ENCODE measurements at regions not wholly inside any gene's neighbourhood (a gene's known extent, or its start where the extent isn't known, plus 50 kb on each side); places are given as distances from the start of the nearest gene placed in this dataset.

- no peaks in the 10 kb centered on the region for H3K4me1 ChIP-seq
- H3K9me3 ChIP-seq = no peaks in the 10 kb centered on the region
- ATAC-seq (no peak), DNase-seq (no peak)
- intact Hi-C loops (cut with DNase I) = no loop called here
- TF ChIP-seq POLR2A (IDR thresholded peaks at IDR 0.05) (no peak), CTCF (IDR thresholded peaks at IDR 0.05) (no peak)
- no peak overlapping the region for H3K27ac ChIP-seq
- no peaks in the 10 kb centered on the region for H3K36me3 ChIP-seq
- no peak overlapping the region for H3K4me3 ChIP-seq
- no peaks in the 10 kb centered on the region for H3K27me3 ChIP-seq
- 63% methylated on average over 7 of the region's 7 CpGs for WGBS (ENCODE audit: insufficient coverage, low coverage, low lambda C conversion rate, missing lambda C conversion rate)
Measured at GRCh38 chr5:4945296-4945695, 194.8 kb upstream of the ADAMTS16 start.

GRCh38 chr5:4947106-4947505, 193.0 kb upstream of the ADAMTS16 start:
- no peaks in the 10 kb centered on the region for H3K9me3 ChIP-seq
- H3K27ac ChIP-seq = no peak overlapping the region
- 73% methylated on average over 1 of the region's 1 CpG for WGBS (ENCODE audit: insufficient coverage, low coverage, low lambda C conversion rate, missing lambda C conversion rate)
- DNase-seq (no peak), ATAC-seq (no peak)
- no peaks in the 10 kb centered on the region for H3K36me3 ChIP-seq
- H3K4me3 ChIP-seq = no peak overlapping the region
- H3K27me3 ChIP-seq = no peaks in the 10 kb centered on the region
- TF ChIP-seq CTCF (IDR thresholded peaks at IDR 0.05) = no peak
- TF ChIP-seq POLR2A (IDR thresholded peaks at IDR 0.05) = no peak
- no peaks in the 10 kb centered on the region for H3K4me1 ChIP-seq
- intact Hi-C loops (cut with DNase I) = no loop called here

GRCh38 chr5:4947893-4948536, 192.1 kb upstream of the ADAMTS16 start:
- Histone ChIP-seq H3K36me3 (no peaks in the 10 kb centered on the region), H3K4me3 (no peak overlapping the region), H3K27ac (no peak overlapping the region), H3K27me3 (no peaks in the 10 kb centered on the region), H3K4me1 (no peaks in the 10 kb centered on the region), H3K9me3 (no peaks in the 10 kb centered on the region)
- ATAC-seq = no peak
- TF ChIP-seq CTCF (IDR thresholded peaks at IDR 0.05) (no peak), POLR2A (IDR thresholded peaks at IDR 0.05) (no peak)
- 57% methylated on average over 9 of the region's 9 CpGs for WGBS (ENCODE audit: insufficient coverage, low coverage, low lambda C conversion rate, missing lambda C conversion rate)
- DNase-seq = no peak
- intact Hi-C loops (cut with DNase I) = no loop called here

GRCh38 chr5:4949108-4949507, 191.0 kb upstream of the ADAMTS16 start:
- Histone ChIP-seq H3K9me3 (no peaks in the 10 kb centered on the region), H3K27me3 (no peaks in the 10 kb centered on the region), H3K4me3 (no peak overlapping the region), H3K36me3 (no peaks in the 10 kb centered on the region), H3K4me1 (no peaks in the 10 kb centered on the region), H3K27ac (no peak overlapping the region)
- WGBS (ENCODE audit: insufficient coverage, low coverage, low lambda C conversion rate, missing lambda C conversion rate) = 29% methylated on average over 6 of the region's 6 CpGs
- intact Hi-C loops (cut with DNase I) = no loop called here
- TF ChIP-seq CTCF (IDR thresholded peaks at IDR 0.05) (no peak), POLR2A (IDR thresholded peaks at IDR 0.05) (no peak)
- DNase-seq = no peak
- ATAC-seq = no peak

GRCh38 chr5:4953576-4953975, 186.6 kb upstream of the ADAMTS16 start:
- Histone ChIP-seq H3K9me3 (no peaks in the 10 kb centered on the region), H3K4me3 (no peak overlapping the region), H3K4me1 (no peaks in the 10 kb centered on the region), H3K27me3 (no peaks in the 10 kb centered on the region), H3K27ac (no peak overlapping the region), H3K36me3 (no peaks in the 10 kb centered on the region)
- 57% methylated on average over 4 of the region's 4 CpGs for WGBS (ENCODE audit: insufficient coverage, low coverage, low lambda C conversion rate, missing lambda C conversion rate)
- intact Hi-C loops (cut with DNase I) = no loop called here
- DNase-seq = no peak
- TF ChIP-seq CTCF (IDR thresholded peaks at IDR 0.05) (no peak), POLR2A (IDR thresholded peaks at IDR 0.05) (no peak)
- ATAC-seq = no peak
